ENCODE measurements at regions not wholly inside any gene's neighbourhood (a gene's known extent, or its start where the extent isn't known, plus 50 kb on each side); places are given as distances from the start of the nearest gene placed in this dataset.

GRCh38 chr6:163646133-163646532, 231.6 kb downstream of the QKI start:
- DNase-seq (ENCODE audit: low read depth): no peak

DNA sequence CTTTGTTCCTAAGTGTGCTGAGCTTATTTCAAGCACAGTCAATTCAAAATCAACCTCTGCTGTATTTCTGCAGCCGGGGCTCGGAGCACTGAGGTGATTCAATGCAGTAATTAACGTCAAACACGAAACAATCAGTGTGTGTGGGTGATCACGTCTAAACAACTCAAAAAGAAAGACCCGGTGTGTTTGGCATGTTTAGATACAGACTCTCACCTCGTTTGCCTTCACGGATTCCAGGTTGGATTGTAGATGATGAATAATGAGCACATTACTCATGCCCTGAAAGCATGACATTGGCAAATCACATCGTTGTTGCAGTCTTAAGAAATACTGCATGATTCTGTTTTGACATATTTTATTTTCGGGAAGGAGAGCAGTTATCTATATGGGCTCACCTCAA, 231.0 kb downstream of the QKI start:
- no peak for DNase-seq (ENCODE audit: low read depth)

DNA sequence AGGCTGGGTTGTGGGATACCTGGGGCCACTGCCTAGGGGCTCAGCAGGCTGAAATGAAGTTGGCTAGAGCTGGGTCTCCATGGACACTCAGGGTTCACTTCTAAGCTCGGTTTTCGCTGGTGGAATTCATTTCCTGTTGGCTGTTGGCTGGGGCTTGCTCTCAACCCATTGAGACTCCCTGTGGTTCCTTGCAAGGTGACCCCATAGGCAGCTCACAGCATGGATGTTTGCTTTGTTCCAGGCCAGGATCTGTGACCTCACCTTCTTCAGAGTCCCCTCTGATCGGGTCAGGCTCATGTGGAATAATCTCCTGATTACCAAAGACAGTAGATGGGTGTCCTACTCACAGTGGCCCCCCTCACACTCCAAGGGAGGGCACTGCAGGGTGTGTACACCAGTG, 229.3 kb downstream of the QKI start:
- DNase-seq (ENCODE audit: low read depth): no peak

GRCh38 chr6:163641706-163642105, 227.2 kb downstream of the QKI start:
- no peak for DNase-seq (ENCODE audit: low read depth)

DNA sequence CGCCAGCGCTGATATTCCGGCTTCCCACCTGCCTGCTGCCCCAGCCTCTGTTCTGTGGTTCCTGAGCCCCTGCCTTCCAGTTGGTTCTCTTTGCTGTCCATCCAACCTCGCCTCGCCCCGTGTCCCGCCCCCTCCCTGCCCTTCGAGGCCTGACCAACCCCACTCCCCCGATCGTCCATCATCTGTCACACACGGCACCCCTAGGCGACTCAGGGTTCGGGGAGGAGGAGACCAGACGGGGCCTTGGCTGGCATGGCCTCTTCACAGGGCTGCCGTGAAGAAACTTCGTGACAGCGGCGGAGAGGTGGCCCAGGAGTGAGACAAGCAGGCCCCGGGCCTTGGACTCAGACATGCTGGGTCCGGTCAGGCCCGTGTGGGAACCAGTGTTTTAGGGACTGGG, 226.1 kb downstream of the QKI start:
- DNase-seq (ENCODE audit: low read depth): no peak

- DNase-seq (ENCODE audit: low read depth): no peak
These were observed 223.0 kb downstream of the QKI start for GRCh38 chr6:163637524-163637923.

- no peak for DNase-seq (ENCODE audit: low read depth)
These were observed 221.3 kb downstream of the QKI start for GRCh38 chr6:163635731-163636364.

GRCh38 chr6:163635315-163635714, 220.8 kb downstream of the QKI start:
- no peak for DNase-seq (ENCODE audit: low read depth)

DNA sequence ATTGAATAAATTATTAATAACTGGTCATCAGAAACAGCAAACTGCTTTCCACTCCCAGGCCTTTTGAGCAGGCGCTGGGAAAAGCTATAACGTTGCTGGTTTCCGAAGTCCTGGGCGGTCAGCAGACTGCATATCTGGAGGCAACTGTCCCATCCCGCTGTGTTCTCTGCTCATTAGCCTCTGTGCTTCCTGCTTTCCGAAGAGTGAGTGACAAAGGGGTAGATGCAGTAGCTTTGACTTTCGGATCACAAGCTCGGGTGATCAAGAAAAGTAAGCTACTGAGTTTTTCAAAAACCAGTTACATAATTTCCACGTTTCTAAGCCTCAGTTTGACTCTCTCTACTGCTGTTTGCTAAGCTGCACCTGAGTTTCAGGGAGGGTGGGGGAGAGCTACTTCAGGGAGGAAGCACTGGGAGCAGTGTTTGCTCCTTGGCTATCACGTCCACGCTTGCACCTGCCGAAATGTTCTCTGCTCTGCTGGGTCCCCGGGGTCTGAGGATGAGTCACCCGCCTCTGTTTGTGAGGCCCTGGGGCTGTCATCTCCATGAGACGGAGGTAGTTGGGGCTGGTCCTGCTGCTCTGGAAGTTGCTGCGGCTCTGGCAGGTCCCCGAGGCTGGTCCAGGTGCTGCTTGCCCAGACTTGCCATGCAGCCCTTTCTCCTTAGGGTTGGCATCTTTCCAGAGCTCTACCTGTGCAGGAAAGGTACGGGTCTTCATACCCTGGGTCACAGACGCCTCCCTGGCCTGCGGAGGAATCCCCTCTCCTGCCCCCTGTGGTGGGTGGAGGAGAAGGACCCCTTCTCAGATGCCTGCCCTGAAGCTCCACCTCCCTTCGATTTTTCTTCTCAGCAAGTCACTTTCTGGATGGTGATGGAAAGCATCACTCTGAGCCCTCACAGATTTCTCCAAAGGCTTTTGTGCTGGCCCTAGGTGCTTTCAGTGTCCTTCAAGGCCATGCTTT, 220.0 kb downstream of the QKI start:
- DNase-seq (ENCODE audit: low read depth): no peak

- DNase-seq (ENCODE audit: low read depth): no peak
These were observed 216.5 kb downstream of the QKI start for GRCh38 chr6:163630991-163631390.

DNA sequence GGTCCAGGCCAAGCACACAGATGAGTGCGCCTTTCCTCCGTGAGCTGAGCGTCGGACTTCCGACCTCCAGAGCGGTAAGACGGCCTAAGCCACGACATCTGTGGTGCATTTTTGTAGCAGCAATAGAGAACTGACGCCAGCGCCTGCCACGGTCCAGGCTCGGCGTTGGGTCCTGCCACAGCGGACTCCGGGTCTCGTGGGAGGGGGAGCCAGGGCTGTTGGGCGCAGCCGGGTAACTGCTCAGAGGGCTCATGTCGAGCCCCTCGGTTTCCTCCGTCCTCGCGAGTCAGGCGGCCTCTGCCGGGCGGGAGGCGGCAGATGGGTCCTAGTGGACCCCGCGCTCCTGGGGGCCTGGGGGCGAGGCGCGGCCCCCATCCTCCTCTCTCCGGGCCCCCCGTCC, 216.1 kb downstream of the QKI start:
- DNase-seq (ENCODE audit: low read depth): no peak

DNA sequence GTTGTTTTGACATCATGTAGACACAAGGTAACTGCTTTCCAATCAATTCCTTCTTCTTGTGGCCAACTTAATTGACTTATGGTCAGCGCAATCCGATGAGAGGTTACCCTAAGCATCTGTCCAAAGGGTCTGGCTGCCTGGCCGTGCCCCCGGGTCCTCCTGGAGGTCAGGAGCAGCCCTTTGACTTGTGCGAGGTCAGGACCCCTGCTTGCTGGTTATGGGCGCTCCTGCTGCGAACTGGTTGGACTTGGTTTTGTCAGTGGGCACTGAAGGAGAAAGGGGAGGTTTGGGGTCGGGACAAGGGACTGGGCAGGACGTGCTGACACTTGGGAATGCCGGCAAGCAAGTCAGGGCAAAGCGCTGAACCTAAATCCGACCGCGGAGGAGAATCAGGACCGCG, 215.6 kb downstream of the QKI start:
- no peak for DNase-seq (ENCODE audit: low read depth)
